GM18909 (cell line): ENCODE measurements at regions not wholly inside any gene's neighbourhood (a gene's known extent, or its start where the extent isn't known, plus 50 kb on each side); places are given as distances from the start of the nearest gene placed in this dataset.

Source experiments
- ATAC-seq: cut with Tn5 transposase; IDR thresholded peaks from one replicate; pipeline ENCODE4 v1.9.1; 2021; ENCODE audit warnings: mild to moderate bottlenecking; ENCODE audit not compliant: unreplicated experiment, poor library complexity

GRCh38 chr13:53200075-53200474 is 171.5 kb downstream of the OLFM4 start:
- no peak for ATAC-seq

DNA sequence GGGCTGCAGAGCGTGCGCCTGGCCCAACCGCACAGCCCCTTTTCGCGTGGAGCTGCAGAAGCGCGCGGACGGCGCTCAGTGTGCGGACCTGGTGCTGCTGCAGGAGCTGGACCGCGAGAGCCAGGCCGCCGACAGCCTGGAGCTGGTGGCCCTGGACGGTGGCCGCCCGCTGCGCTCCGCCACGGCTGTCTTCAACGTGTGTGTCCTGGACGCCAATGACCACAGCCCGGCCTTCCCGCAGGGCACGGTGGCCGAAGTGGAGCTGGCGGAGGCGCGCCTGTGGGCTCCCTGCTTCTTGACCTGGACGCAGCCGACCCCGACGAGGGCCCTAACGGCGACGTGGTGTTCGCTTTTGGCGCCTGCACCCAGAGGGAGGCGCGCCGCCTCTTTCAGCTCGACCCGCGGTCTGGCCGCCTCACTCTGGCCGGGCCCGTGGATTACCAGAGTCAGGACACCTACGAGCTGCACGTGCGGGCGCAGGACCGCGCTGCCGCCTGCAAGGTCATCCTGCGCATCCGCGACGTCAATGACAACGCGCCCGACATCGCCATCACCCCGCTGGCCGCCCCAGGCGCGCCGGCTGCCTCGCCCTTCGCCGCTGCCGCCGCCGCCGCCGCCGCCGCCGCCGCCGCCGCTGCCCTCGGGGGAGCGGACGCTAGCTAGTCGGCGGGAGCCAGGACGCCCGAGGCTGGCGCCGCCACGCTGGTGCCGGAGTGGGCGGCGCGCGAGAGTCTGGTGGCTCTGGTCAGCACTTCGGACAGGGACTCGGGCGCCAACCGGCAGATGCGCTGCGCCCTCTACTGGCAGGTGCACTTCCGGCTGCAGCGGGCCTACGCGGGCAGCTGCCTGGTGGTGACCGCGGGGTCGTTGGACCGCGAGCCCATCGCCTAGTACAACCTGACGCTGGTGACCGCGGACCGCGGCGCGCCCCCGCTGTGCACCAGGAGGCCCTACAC is 172.2 kb downstream of the OLFM4 start:
- no peak for ATAC-seq

DNA sequence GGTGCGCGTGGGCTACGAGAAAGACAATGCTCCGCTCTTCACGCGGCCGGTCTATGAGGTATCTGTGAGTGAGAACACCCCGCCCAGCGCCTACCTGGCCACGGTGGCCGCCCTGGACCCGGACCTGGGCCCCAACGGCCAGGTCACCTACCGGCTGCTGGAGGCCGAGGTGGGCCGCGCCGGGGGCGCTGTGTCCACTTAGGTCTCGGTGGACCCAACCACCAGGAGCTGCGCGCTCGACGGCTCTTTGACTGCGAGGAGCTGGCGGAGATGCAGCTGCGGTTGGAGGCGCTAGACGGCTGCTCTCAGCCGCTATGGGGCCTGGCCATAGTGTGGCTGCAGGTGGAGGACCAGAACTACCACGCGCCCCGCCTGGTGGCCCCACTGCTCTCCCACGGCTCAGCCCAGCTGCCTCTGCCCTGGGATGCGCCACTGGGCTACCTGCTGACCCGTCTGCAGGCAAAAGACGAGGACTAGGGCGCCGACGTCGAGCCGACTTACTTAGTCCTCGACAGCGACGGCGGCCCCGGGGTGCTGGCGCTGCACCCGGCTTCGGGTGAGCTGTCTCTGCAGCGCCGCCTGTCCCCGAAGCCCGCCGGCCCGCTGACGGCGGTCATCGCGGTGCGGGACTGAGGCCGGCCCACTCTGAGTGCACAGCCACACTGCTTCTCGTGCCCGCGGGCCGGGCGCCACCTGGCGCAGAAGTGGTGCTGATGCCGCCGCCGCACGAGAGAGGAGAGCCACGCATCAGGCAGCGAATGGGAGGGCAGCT is 173.0 kb downstream of the OLFM4 start:
- ATAC-seq = no peak

GRCh38 chr13:53204598-53204997 is 176.0 kb downstream of the OLFM4 start:
- no peak for ATAC-seq

DNA sequence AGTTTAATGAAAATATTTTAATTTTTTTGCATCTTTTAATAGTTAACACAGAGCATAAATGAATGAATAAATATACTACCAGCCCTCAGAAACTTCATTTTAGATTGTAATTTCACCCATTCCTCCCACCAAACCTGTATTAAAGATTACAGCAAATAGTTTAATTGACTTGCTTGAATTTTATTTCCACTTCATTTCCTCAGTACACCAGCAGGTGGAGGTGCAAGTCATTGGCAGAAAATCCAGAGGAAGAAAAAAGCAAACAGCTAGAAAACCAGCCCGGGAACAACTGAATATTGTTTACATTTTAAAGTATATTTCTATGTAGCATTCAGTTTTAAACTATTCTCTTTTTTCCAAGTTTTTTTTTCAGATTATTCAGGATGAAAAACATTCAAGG is 177.8 kb downstream of the OLFM4 start:
- ATAC-seq = no peak

GRCh38 chr13:53207556-53207955 is 178.9 kb downstream of the OLFM4 start:
- ATAC-seq = no peak

DNA sequence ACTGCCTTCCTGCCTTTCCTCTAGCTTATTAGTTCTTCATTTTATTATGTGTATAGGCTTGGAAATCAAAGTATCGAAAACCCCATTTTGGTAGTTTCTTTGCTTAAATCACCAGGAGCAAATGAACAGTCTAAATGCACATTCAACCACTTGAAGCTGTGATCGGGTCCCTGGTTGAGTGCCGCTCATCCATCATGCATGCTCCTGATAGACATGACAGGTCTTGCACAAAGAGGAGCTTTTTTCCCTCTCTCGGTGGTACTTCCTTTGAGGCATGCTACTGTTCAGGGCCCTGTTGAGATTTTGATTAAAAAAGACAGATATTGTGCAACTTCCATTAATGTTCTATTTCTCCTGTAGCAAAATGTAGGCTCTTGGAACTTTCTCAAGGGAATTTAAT is 185.8 kb downstream of the OLFM4 start:
- no peak for ATAC-seq

DNA sequence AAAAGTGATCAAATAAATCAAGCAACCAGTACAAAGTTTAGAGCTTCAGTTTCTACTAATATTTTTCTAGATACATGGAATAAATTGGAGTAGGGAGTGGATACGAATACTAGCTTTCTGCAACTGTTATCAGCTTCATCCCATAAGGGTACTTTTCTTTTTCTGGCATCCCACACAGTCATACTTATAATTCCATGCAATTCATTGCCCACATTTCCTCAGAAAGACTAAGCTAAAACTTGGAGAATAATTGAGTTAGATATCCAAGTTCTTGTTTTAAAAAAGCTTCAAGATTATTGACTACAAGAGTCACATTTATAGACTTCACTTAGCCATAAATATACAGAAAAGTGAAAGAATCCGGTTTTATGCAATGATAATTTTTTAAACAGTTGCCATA is 186.9 kb downstream of the OLFM4 start:
- no peak for ATAC-seq

GRCh38 chr13:53216773-53217172 is 188.2 kb downstream of the OLFM4 start:
- no peak for ATAC-seq

GRCh38 chr13:53217194-53217593 is 188.6 kb downstream of the OLFM4 start:
- no peak for ATAC-seq

DNA sequence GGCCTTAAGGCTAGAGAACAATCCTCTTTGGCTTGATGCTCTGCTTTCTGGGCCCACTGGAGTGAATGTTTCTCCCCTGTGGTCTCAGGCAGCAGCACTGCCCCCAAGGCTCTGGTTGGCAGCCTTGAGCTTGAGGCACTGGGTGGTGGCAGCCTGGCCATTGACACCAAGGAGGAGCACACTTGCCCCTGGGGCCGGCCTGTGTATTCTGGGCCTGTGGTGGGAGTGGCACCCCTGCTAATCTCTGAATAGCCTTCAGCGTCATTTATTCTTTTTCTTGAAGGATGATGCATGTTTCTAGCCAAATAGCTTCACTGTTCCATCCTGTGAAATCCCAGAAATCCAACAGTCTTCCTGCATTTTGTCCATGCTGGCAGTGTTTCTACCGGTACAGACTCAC is 191.4 kb downstream of the OLFM4 start:
- no peak for ATAC-seq

DNA sequence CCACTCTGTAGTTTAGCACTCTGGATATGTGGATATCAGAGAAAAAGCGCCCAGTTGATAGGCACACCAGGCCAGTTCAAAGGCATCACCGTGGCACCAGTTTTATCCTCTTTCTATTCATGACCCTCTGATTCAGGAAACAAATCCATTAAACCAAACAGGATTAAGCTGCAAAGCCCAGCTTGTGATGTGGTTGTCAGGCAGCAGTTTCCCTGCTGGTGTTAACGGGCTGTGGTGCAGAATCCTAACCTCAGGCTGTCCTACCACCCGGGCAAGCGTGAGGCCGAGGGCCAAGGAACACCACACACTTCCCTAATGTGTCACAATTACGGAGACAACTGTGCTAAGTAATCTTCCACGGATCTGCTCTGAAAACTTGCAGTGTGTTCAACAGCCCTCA is 209.1 kb downstream of the OLFM4 start:
- ATAC-seq = no peak

- ATAC-seq = no peak
Measured at GRCh38 chr13:53238261-53238660, 209.6 kb downstream of the OLFM4 start.

DNA sequence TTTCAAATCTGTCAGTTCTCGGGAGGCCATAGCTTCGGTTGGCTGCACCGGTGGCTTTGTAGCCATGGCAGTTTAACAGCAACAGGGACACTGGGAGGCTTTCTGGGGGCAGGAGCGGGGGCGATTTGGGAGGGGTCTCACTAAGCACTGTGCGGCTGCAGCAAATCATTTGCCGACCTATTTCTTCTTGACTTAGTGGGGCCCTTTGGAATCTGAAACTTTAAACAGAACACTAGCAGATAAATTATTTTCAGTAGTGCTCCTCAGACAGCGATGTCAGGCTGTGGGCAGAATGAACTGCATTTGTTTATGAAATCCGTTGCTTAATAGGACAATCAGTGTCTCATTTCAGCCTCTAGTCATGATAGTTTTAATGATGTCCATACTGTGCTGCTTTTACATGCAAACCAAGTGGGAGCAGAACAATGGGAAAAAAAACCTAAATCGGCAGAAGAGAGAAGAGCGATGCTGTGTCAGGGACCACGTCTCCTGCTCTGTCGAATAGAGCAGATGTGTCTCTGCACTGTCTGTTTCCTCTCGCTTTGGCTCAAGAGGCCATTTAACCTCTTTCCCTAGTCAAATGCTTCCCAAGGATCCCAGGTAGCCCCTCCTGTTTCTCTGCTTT is 211.9 kb downstream of the OLFM4 start:
- ATAC-seq = no peak

- no peak for ATAC-seq
Measured at GRCh38 chr13:53241891-53242348, 213.3 kb downstream of the OLFM4 start.

DNA sequence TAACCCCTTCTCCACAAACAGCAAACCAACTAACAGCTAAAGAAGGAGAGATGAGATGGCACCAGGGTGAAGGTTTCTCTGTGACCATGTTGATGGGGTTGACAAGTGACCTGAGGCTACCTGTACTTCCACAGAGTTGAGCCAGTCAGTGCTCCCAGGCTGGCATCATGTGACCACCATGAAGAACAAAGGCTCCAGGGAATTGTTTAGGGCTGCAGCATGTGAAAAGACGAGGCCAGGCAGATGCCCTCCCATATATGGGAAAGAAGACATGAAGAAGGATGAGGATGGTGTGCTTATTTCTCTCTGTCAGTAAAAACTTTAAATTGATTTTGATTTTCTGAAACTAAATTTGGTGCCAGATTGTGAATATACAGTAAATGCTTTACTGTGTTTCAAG is 220.6 kb downstream of the OLFM4 start:
- ATAC-seq = no peak

- ATAC-seq = peak; percentile 90
Measured at GRCh38 chr13:53250272-53250875, 221.8 kb downstream of the OLFM4 start.

DNA sequence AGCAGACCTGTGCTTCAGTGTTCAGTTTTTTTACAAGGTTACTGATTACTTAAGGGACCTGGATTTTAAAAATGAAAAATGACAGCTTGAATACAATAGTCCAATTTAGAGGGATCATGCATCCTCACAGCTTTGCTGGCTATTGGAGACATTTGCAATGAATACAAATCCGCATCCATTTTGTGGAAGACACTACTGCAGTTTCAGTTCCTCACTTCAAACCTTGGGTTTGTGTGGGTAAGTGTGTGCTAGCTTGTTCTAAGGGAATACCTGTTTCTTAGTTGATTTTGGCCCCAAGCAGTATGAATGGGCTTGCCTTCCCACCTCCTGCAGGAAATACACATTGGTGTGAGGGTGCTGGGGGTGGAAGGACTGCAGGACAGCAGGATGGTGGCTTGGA is 222.4 kb downstream of the OLFM4 start:
- ATAC-seq = no peak

DNA sequence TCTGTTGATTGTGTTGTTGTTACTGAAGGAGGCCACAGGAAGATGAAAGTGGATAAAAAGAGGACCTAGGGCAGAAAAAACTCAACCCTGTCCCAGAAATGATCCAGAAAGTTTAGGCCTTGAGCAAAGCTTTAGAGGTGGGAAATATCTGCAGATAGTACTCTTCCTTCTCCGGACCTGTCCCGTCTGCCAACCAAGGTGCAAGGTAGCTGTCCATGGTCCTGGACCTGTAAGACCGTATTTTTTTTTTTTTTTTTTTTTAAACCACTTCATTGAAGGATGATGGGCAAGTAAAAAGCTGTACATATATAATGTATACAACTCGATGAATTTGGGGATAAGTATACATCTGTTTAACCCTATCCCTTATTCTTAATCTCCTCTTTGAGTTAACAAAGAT is 225.9 kb downstream of the OLFM4 start:
- ATAC-seq = no peak

- ATAC-seq = no peak
Measured at GRCh38 chr13:53255795-53256194, 227.2 kb downstream of the OLFM4 start.

GRCh38 chr13:53260594-53260993 is 232.0 kb downstream of the OLFM4 start:
- ATAC-seq = no peak
